Prostate gland (tissue), 2 donors: ENCODE measurements at regions not wholly inside any gene's neighbourhood (a gene's known extent, or its start where the extent isn't known, plus 50 kb on each side); places are given as distances from the start of the nearest gene placed in this dataset.

Source experiments
- CTCF ChIP-seq, 4 experiments: fragments of 200-600 bp in 2 of 4; fragments of 450-650 bp in 2 of 4; sonication (generic) in 2 of 4; IDR thresholded peaks; 1 replicate in 3 of 4; 2 replicates in 1 of 4; pipeline ENCODE4 v1.5.1; 2016 to 2019; ENCODE audit warnings: antibody characterized with exemption in 4 of 4, mild to moderate bottlenecking in 2 of 4, moderate library complexity in 2 of 4
- POLR2A ChIP-seq: fragments of 450-650 bp; IDR thresholded peaks from one replicate; pipeline ENCODE4 v1.6.1; 2016; ENCODE audit warnings: antibody characterized with exemption, mild to moderate bottlenecking
- POLR2AphosphoS5 ChIP-seq: sonication (generic); formaldehyde crosslinking; IDR thresholded peaks from one replicate; pipeline ENCODE4 v1.6.1; 2017; ENCODE audit warnings: antibody characterized with exemption

DNA sequence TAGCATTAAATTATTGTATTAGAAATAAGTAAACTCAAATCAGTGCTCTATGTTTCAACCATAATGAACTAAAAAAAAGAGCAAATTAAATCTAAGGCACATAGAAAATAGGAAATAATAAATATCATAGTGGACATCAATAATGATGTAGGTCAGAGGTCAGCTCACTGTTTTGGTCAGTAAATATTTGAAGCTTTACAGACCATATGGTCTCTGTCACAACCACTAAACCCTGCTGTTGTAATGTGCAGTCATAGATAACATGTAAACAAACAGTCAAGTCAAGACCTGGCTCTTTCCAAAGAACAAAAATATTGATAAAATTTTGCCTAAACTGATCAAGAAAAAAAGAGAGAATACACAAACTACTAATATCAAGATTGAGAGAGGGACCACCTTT lies 615.0 kb downstream of the SH2D4B start:
- no peak for TF ChIP-seq POLR2A
- no peak for TF ChIP-seq POLR2AphosphoS5
- TF ChIP-seq CTCF (IDR thresholded peaks at IDR 0.05), result no peak
